ENCODE measurements at regions not wholly inside any gene's neighbourhood (a gene's known extent, or its start where the extent isn't known, plus 50 kb on each side); places are given as distances from the start of the nearest gene placed in this dataset.

- Histone ChIP-seq H3K36me3 (no peaks in the 10 kb centered on the region), H3K4me3 (no peak overlapping the region), H3K9me3 (no peaks in the 10 kb centered on the region), H3K4me1 (ENCODE audit: insufficient read depth) (no peaks in the 10 kb centered on the region), H3K27ac (no peak overlapping the region), H3K27me3 (no peaks in the 10 kb centered on the region)
- no peak for DNase-seq
- intact Hi-C loops (cut with DNase I), result no loop called here
- TF ChIP-seq CTCF (IDR thresholded peaks at IDR 0.05) (no peak), POLR2A (IDR thresholded peaks at IDR 0.05) (no peak), EP300 (IDR thresholded peaks at IDR 0.05) (no peak)
- WGBS, 3 donors, result 42 to 98% (median 93%) methylated on average over 1 of the region's 1 CpG
These were observed 309.3 kb upstream of the PIK3C3 start for GRCh38 chr18:41645589-41646360.

- intact Hi-C loops (cut with DNase I), result no loop called here
- WGBS, 3 donors, result 11 to 33% (median 12%) methylated on average over 1 of the region's 1 CpG
- H3K9me3 ChIP-seq, result no peaks in the 10 kb centered on the region
These were observed 310.6 kb upstream of the PIK3C3 start for GRCh38 chr18:41644466-41644865.

DNA sequence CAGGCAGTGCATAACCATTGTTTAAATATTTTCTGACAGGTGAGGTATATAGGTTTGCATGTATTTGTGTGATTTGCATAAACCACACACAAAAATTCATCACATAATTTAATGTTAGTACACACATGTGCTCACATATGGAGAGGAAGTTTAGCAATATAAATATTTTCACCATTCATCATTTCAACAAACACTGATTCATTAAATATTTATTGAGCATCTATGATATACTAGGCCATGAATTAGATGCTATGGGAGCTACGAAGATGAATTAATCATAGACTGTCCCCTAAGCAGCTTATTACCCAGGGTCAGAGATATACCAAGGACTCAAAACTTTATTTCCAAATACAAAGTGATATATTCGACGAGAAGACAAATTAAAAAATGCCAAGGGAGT is 311.6 kb upstream of the PIK3C3 start:
- Histone ChIP-seq H3K9me3 (no peaks in the 10 kb centered on the region), H3K4me3 (no peak overlapping the region), H3K27ac (no peak overlapping the region), H3K4me1 (ENCODE audit: insufficient read depth) (no peaks in the 10 kb centered on the region), H3K27me3 (no peaks in the 10 kb centered on the region), H3K36me3 (no peaks in the 10 kb centered on the region)
- DNase-seq, result no peak
- WGBS, 3 donors, result 65 to 80% (median 66%) methylated on average over 3 of the region's 3 CpGs
- TF ChIP-seq CTCF (IDR thresholded peaks at IDR 0.05) (no peak), EP300 (IDR thresholded peaks at IDR 0.05) (no peak), POLR2A (IDR thresholded peaks at IDR 0.05) (no peak)
- intact Hi-C loops (cut with DNase I), result no loop called here

More at GRCh38 chr18:41644466-41644865, 310.6 kb upstream of the PIK3C3 start:
- no peaks in the 10 kb centered on the region for H3K36me3 ChIP-seq
- H3K27ac ChIP-seq, result no peak overlapping the region
- no peaks in the 10 kb centered on the region for H3K27me3 ChIP-seq
- TF ChIP-seq CTCF (IDR thresholded peaks at IDR 0.05) (no peak), EP300 (IDR thresholded peaks at IDR 0.05) (no peak), POLR2A (IDR thresholded peaks at IDR 0.05) (no peak)
- H3K4me1 ChIP-seq (ENCODE audit: insufficient read depth), result no peaks in the 10 kb centered on the region
- no peak for DNase-seq
- H3K4me3 ChIP-seq, result no peak overlapping the region

DNA sequence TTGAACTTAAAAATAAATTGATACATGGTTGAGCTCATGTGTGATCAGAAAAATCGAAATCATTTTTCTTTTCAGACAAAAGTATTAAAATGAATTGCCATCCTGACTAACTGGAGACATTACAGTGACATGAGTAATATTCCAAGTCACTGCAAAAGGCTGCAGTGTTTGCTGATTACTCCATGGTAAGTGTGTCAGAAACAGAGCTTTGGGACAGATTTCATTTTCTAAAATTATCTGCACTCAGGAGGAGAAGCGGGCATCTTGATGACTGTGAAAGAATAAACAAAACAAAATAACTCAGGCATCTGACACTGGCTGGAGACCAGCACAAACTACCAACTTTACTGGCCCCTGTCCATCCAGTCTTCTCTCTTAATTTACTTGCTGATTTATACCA is 312.3 kb upstream of the PIK3C3 start:
- 46 to 67% (median 58%) methylated on average over 2 of the region's 2 CpGs for WGBS, 3 donors
- no peak for DNase-seq

More for the DNA sequence above, 312.3 kb upstream of the PIK3C3 start:
- no peaks in the 10 kb centered on the region for H3K27me3 ChIP-seq
- no peak overlapping the region for H3K27ac ChIP-seq
- no peaks in the 10 kb centered on the region for H3K9me3 ChIP-seq
- H3K36me3 ChIP-seq, result no peaks in the 10 kb centered on the region
- intact Hi-C loops (cut with DNase I), result no loop called here
- H3K4me1 ChIP-seq (ENCODE audit: insufficient read depth), result no peaks in the 10 kb centered on the region
- no peak overlapping the region for H3K4me3 ChIP-seq
- TF ChIP-seq CTCF (IDR thresholded peaks at IDR 0.05) (no peak), POLR2A (IDR thresholded peaks at IDR 0.05) (no peak), EP300 (IDR thresholded peaks at IDR 0.05) (no peak)

All from ovary (tissue), 7 donors.